Left ventricle myocardium inferior (tissue), 1 donor: ENCODE measurements at regions not wholly inside any gene's neighbourhood (a gene's known extent, or its start where the extent isn't known, plus 50 kb on each side); places are given as distances from the start of the nearest gene placed in this dataset.

Experiments
- DNase-seq: peaks from one replicate; pipeline ENCODE4 v3.0.0-alpha.2; 2020
- H3K27ac ChIP-seq: fragments of 200-600 bp; replicated peaks from 2 replicates; pipeline ENCODE4 v1.8.0; 2021
- H3K27me3 ChIP-seq: fragments of 200-600 bp; 2 replicates; pipeline ENCODE4 v1.8.0; 2021; ENCODE audit warnings: low read depth
- H3K36me3 ChIP-seq: fragments of 200-600 bp; 2 replicates; pipeline ENCODE4 v1.8.0; 2021
- H3K4me1 ChIP-seq: fragments of 200-600 bp; 2 replicates; pipeline ENCODE4 v1.8.0; 2021
- H3K4me3 ChIP-seq: fragments of 200-600 bp; 2 replicates; pipeline ENCODE4 v1.8.0; 2021; ENCODE audit warnings: mild to moderate bottlenecking, moderate library complexity
- H3K9me3 ChIP-seq: fragments of 200-600 bp; replicated peaks from 2 replicates; pipeline ENCODE4 v1.8.0; 2021
- CTCF ChIP-seq: fragments of 200-600 bp; IDR thresholded peaks from 2 replicates; pipeline ENCODE4 v1.8.0; 2021; ENCODE audit warnings: antibody characterized with exemption, mild to moderate bottlenecking, borderline replicate concordance
- intact Hi-C: fragments of 100-400 bp; cut with micrococcal nuclease; formaldehyde crosslinking; loops from one replicate; pipeline ENCODE4 v1.11.0; 2022
- donor health status: DM: no; HTN: yes; CAD: no; lungs with severe emphysema.

GRCh38 chr10:52701647-52702046, 70.9 kb downstream of the MBL2 start:
- no peaks in the 10 kb centered on the region for H3K9me3 ChIP-seq
- no peak overlapping the region for H3K4me3 ChIP-seq
- H3K27me3 ChIP-seq: no peaks in the 10 kb centered on the region
- H3K4me1 ChIP-seq: no peaks in the 10 kb centered on the region
- no peaks in the 10 kb centered on the region for H3K36me3 ChIP-seq
- no peak for DNase-seq
- no peak for TF ChIP-seq CTCF
- intact Hi-C loops: no loop called here
- no peak overlapping the region for H3K27ac ChIP-seq

DNA sequence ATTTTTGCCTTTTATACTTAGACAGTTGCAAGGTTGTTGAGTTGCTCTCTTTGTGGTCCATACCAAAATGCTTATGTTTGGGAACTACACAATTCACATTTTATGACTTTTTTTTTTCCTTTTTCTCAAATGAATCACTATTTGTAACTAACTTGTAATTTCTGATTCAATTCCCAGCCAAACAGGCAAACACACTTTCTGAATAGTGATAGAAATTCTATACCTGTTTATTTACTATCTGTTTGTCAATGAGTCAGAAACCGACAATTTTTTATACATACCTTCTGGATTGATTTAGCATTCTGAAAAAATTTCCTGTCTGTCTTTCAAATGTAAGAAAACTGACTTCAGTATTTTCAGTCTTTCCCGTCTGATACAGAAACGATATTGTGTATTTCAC, 69.1 kb downstream of the MBL2 start:
- no peaks in the 10 kb centered on the region for H3K4me1 ChIP-seq
- H3K27ac ChIP-seq: no peak overlapping the region
- TF ChIP-seq CTCF: no peak
- no peak for DNase-seq
- no peaks in the 10 kb centered on the region for H3K9me3 ChIP-seq
- H3K36me3 ChIP-seq: no peaks in the 10 kb centered on the region
- H3K4me3 ChIP-seq: no peak overlapping the region
- intact Hi-C loops: no loop called here
- H3K27me3 ChIP-seq: no peaks in the 10 kb centered on the region

- TF ChIP-seq CTCF: no peak
Measured at GRCh38 chr10:52703898-52704297, 68.7 kb downstream of the MBL2 start.

DNA sequence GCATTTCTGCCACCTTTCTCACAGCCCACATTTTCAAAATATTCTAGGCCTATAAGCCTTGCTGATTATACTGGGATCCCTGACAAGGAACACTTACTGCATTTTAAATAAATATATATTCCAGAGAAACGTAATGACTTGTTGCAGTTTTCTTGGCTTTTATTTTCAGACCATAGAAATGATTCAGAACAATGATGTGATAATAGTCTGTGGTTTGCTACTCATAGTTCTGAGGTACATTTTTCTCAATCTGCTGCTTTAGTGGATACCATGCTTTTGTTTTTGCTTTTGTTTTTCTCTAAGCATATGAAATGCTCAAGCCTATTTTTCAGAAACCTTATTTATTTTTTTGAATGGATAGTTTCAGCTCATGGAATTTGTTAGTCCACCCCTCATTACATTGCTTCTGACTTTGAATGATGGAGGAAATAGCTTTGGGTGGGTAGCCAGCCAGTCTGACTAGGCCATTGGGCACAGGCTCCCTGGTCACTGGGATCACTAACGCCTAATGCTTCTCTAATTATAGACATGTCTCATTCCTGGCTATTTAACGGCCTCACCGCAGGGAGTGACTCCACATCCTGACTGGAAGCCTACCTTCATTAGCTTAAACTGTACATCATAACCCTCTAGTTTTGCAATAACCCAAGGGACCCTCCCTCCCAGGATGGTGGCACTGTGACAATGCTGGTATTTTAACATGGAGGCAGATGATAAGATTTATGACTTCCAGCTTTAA, 66.1 kb downstream of the MBL2 start:
- Histone ChIP-seq H3K9me3 (peaks cover 3% of the 10 kb centered on the region), H3K4me3 (no peak overlapping the region), H3K27me3 (no peaks in the 10 kb centered on the region), H3K36me3 (no peaks in the 10 kb centered on the region), H3K27ac (no peak overlapping the region), H3K4me1 (no peaks in the 10 kb centered on the region)
- DNase-seq: no peak
- TF ChIP-seq CTCF: no peak
- intact Hi-C loops: no loop called here

More at GRCh38 chr10:52703898-52704297, 68.7 kb downstream of the MBL2 start:
- Histone ChIP-seq H3K27me3 (no peaks in the 10 kb centered on the region), H3K9me3 (no peaks in the 10 kb centered on the region), H3K27ac (no peak overlapping the region), H3K4me1 (no peaks in the 10 kb centered on the region), H3K4me3 (no peak overlapping the region), H3K36me3 (no peaks in the 10 kb centered on the region)
- no peak for DNase-seq
- intact Hi-C loops: no loop called here
